Non-pigmented ciliary epithelial cell (primary cell): ENCODE measurements at regions not wholly inside any gene's neighbourhood (a gene's known extent, or its start where the extent isn't known, plus 50 kb on each side); places are given as distances from the start of the nearest gene placed in this dataset.
"Not testable (repeated sequence)": the region's sequence is repeated elsewhere in the genome, so short reads cannot be mapped to it uniquely, and the experiment has no call there.

ENCODE experiments used
- DNase-seq: peaks from one replicate; pipeline ENCODE4 v3.0.0-alpha.2; 2010; ENCODE audit warnings: low read depth

- DNase-seq = not testable (repeated sequence)
Observed at GRCh38 chr1:146641534-146641933, 296.6 kb upstream of the NBPF12 start.

DNA sequence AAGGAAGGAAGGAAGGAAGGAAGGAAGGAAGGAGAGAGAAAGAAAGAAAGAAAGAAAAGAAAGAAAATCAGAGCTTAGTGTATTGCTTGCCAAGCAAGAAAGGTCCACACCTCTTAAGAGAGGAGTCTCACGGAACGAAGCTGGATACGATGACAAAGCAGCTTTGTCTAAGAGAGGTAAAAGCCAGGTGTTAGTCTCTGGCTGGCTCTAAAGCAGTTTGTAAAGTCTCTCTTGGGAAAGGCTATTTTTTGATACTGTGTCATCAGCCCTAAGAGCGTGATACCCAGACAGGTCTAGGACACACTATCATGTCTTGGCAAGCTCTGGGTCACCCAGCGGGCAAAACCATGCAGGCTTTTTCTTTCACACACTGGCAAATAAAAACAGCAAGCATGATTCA, 297.5 kb upstream of the NBPF12 start:
- DNase-seq = not testable (repeated sequence)

DNA sequence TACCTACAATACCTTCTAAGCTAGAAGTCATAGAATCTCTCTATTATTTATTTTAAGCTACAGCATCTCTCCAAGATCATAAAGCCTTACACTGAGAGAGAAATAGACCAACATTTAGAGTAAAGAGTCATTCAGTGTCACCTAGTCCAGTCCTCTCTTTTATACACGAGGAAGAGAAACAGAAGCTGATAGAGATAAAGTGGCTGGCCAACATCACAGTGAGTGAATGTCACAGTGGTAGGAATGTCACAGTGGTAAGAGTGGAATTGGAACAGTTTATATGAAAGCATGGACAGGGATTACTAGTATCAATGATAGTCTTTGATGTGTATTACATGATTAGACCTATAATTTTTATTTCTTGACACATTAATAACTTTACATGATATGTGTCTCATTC, 307.8 kb upstream of the NBPF12 start:
- not testable (repeated sequence) for DNase-seq

DNA sequence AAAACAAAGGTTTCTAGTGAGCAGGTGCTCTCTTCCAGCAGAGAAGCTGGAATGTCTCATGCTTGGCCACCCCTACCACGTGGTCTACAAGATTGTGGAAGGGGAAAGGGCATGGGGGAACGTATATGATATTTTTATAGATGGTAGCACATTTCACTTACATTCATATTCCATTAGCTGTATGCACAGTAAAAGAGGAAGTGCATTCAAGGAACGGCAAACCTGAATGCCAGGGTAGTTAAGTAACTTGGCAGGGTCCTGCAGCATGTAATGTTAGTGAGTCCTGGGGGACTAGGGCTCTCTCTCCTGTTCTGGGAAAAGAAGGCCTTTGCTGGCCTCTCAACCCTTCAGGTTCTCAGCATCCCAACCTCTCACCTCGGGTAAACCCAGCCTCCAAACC, 319.5 kb upstream of the NBPF12 start:
- DNase-seq = not testable (repeated sequence)

DNA sequence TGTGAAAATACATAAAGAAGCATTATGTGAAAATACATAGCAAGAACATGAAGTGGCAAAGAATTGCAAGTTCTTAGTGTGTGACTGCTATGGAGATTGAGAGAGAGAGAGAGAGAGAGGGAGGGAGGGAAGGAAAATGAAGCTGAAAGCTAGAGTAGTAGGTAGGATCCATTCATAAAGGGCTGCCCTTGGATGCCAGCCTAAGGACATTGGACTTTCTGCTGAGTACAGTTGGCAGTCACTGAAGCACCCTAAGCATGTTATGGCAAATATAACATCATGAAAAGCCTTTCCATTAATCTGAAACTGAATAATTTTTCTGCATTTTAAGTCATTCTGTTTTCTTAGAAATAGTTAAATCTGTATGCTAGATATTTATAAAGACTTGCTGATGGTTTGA, 333.4 kb upstream of the NBPF12 start:
- not testable (repeated sequence) for DNase-seq

- DNase-seq = not testable (repeated sequence)
Observed at GRCh38 chr1:146600720-146601307, 337.3 kb upstream of the NBPF12 start.

DNA sequence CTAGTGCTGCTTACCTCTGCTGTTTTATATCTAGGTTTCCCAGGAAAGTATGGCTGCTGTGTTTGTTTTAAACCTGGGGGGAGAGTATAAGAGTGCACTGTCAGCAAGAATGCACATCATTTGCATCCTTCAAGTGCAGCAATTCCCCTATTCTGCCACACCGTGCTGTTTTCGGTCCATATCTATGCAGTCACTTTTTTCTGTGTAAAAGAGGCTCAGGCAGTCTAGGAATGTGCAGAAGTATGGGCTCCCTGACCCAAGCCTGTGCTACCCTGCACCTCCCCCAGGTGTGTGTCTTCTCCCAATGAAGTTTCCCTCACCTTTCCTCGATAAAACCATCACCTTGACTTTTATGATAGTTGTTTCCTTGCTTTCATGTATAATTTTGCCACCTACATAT, 338.2 kb upstream of the NBPF12 start:
- DNase-seq = not testable (repeated sequence)

- not testable (repeated sequence) for DNase-seq
Observed at GRCh38 chr1:146581229-146581628, 352.4 kb upstream of the NOTCH2NLA start.

- DNase-seq = not testable (repeated sequence)
Observed at GRCh38 chr1:146567541-146567940, 338.7 kb upstream of the NOTCH2NLA start.

- DNase-seq = not testable (repeated sequence)
Observed at GRCh38 chr1:146558032-146558431, 329.2 kb upstream of the NOTCH2NLA start.

- DNase-seq = not testable (repeated sequence)
Observed at GRCh38 chr1:146556405-146556804, 327.6 kb upstream of the NOTCH2NLA start.

DNA sequence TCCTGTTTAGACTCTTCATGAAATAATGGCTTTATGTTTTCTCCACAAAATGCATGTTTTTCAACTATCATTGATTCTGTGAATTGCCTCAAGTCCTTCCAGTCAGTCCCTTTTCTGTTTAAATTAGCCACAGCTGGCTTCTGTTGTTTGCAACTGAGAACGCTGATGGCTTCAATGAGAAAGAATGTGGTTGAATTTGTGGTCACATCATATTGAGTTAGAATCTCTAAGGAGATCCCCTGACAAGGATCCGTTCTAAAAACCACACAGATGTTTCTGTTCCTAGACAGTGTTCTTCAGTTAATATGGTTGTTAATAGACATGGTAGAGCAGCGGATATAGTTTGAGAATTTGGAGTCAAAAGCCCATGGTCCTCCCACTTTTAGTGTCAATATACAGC, 323.6 kb upstream of the NOTCH2NLA start:
- not testable (repeated sequence) for DNase-seq

DNA sequence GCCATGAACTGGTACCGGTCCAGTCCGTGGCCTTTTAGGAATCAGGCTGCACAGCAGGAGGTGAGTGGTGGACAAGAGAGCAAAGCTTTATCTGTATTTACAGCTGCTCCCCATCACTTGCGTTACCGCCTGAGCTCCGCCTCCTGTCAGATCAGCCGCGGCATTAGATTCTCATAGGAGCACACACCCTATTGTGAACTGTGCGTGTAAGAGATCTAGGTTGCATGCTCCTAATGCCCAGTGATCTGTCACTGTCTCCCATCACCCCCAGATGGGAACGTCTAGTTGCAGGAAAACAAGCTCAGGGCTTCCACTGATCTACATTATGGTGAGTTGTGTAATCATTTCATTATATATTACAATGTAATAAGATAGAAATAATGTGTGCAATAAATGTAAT, 319.9 kb upstream of the NOTCH2NLA start:
- DNase-seq = not testable (repeated sequence)

- not testable (repeated sequence) for DNase-seq
Observed at GRCh38 chr1:146546189-146546588, 317.4 kb upstream of the NOTCH2NLA start.

- DNase-seq = not testable (repeated sequence)
Observed at GRCh38 chr1:146537775-146538373, 309.1 kb upstream of the NOTCH2NLA start.

DNA sequence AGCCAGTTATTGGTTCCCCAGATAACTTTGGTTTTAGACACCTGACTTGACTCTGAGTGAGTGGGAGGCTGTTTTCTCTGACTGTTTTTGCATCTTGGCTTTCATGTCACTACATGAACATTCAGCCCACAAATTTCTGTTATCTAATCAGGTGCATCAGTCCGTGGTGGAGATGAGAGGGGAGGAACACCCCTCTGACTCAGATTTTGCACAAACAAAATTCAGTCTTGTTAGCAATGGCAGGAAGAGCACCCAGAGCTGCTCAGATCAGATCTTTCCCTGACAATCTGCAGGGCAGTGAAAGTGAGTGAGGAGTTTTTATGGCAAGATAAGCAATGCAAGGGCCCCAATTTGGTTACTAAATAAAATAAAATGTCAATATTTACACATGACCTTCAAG, 307.2 kb upstream of the NOTCH2NLA start:
- not testable (repeated sequence) for DNase-seq

- not testable (repeated sequence) for DNase-seq
Observed at GRCh38 chr1:146535575-146535974, 306.8 kb upstream of the NOTCH2NLA start.

DNA sequence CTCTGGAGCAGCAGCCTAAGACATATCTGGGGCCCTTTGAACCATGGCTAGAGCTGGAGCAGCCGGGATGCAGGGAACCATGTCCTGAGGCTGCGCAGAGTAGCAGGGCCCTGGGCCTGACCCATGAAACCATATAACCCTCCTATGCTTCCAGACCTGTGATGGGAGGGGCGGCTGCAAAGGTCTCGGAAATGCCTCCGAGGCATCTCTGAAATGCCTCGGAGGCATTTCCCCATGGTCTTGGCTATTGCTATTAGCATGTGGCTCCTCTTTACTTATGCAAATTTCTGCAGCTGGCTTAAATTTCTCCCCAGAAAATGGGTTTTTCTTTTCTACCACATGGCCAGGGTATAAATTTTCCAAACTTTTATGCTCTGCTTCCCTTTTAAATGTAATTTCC, 302.1 kb upstream of the NOTCH2NLA start:
- DNase-seq = not testable (repeated sequence)

DNA sequence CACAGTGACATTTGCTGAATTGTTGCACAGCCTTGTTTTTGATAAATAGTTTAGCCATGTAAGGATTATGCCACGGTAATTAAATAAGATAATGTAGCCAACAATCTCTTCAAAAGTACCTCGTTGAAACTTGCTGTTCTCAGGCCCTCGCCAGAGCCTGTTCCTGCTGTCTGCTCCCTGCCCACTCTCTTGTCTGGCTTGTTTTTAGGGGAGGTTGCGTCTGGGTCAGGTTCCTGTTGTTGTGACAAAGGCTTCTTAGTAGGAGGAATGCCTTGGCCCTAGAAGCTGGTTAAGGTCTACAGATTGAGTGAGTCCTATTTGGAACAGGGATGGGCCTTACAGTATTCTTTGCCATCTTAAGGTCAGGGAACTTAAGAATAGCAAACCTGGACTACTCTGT, 294.0 kb upstream of the NOTCH2NLA start:
- not testable (repeated sequence) for DNase-seq

- DNase-seq = not testable (repeated sequence)
Observed at GRCh38 chr1:146522345-146522744, 293.5 kb upstream of the NOTCH2NLA start.

GRCh38 chr1:146521804-146522203, 293.0 kb upstream of the NOTCH2NLA start:
- not testable (repeated sequence) for DNase-seq

- not testable (repeated sequence) for DNase-seq
Observed at GRCh38 chr1:146513754-146514153, 284.9 kb upstream of the NOTCH2NLA start.

GRCh38 chr1:146511047-146511777, 282.4 kb upstream of the NOTCH2NLA start:
- DNase-seq = not testable (repeated sequence)
